ENCODE measurements at regions not wholly inside any gene's neighbourhood (a gene's known extent, or its start where the extent isn't known, plus 50 kb on each side); places are given as distances from the start of the nearest gene placed in this dataset.

DNA sequence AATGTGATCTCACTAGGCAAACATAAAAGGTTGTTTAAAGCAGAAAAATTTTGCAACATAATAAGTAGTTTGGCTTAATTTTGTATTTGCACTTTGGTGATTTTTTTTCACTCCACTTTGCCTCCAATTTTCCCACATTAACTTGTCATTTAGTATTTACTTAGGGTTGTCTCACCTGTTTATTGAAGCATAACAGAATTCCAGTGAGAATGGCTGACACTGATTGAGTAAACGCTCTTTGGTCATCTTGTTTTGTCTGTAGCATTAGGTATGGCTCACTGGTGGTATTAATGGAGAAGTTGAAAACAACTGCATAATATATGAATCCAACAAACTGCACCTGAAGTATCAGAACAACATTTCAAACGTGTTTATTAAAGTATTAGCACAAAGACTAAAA lies 799.5 kb upstream of the ADGRL3 start:
- WGBS (ENCODE audit: extremely low coverage, insufficient read length, low lambda C conversion rate) = no CpG with 5 or more reads among the region's 2 CpGs
- Histone ChIP-seq H2BK15ac (ENCODE audit: low read depth, low read length) (no peak overlapping the region), H3K56ac (ENCODE audit: insufficient read length, low read depth, low read length) (no peak overlapping the region), H3K4ac (ENCODE audit: low read depth, low read length) (no peak overlapping the region), H3K9me3 (ENCODE audit: control insufficient read depth, low read depth, low read length) (no peaks in the 10 kb centered on the region), H2BK120ac (ENCODE audit: low read depth, low read length, poor library complexity, severe bottlenecking) (no peak overlapping the region), H3K27me3 (ENCODE audit: insufficient read depth, low read length) (no peaks in the 10 kb centered on the region), H2AFZ (ENCODE audit: low read length) (no peak overlapping the region), H3K27ac (ENCODE audit: insufficient read length, low read depth, low read length) (no peak overlapping the region), H3K14ac (ENCODE audit: insufficient read depth, low read length) (no peak overlapping the region), H3K9ac (ENCODE audit: extremely low read depth, insufficient read length, low read length) (no peak overlapping the region), H2BK5ac (ENCODE audit: insufficient read length, low read length) (no peak overlapping the region), H3K23ac (ENCODE audit: insufficient read length, low read depth, low read length) (no peak overlapping the region), H3K79me2 (ENCODE audit: insufficient read depth, low read length) (no peaks in the 10 kb centered on the region), H3K4me1 (ENCODE audit: insufficient read depth, low read length) (no peaks in the 10 kb centered on the region), H4K5ac (ENCODE audit: insufficient read length, low read depth, low read length) (no peak overlapping the region), H3K4me2 (ENCODE audit: insufficient read depth, insufficient read length, low read length) (no peak overlapping the region), H3T11ph (ENCODE audit: low read length) (no peak overlapping the region), H3K79me1 (ENCODE audit: insufficient read depth, low read depth, low read length, poor library complexity, severe bottlenecking) (no peaks in the 10 kb centered on the region), H4K20me1 (ENCODE audit: control insufficient read depth, insufficient read depth, insufficient read length) (no peaks in the 10 kb centered on the region), H4K91ac (ENCODE audit: insufficient read length, low read depth, low read length) (no peak overlapping the region), H4K8ac (replicated peaks; ENCODE audit: insufficient read length, low read depth, low read length) (no peak overlapping the region), H2BK12ac (ENCODE audit: insufficient read length, low read depth, low read length) (no peak overlapping the region), H2AK5ac (ENCODE audit: insufficient read length, low read length) (no peak overlapping the region), H3K23me2 (ENCODE audit: insufficient read length, low read depth, low read length, poor library complexity, severe bottlenecking) (no peaks in the 10 kb centered on the region), H3K18ac (ENCODE audit: insufficient read length, low read depth, low read length) (no peak overlapping the region), H2BK20ac (ENCODE audit: low read depth, low read length, poor library complexity, severe bottlenecking) (no peak overlapping the region)
- no peaks in the 10 kb centered on the region for H3K27me3 Mint-ChIP-seq (ENCODE audit: low read depth)
- DNase-seq = no peak
- no peak overlapping the region for H3K4me3 Mint-ChIP-seq
- peaks cover 10 to 18% of the 10 kb centered on the region in 2 experiments for H3K4me1 Mint-ChIP-seq
- TF ChIP-seq, protein P1, sequence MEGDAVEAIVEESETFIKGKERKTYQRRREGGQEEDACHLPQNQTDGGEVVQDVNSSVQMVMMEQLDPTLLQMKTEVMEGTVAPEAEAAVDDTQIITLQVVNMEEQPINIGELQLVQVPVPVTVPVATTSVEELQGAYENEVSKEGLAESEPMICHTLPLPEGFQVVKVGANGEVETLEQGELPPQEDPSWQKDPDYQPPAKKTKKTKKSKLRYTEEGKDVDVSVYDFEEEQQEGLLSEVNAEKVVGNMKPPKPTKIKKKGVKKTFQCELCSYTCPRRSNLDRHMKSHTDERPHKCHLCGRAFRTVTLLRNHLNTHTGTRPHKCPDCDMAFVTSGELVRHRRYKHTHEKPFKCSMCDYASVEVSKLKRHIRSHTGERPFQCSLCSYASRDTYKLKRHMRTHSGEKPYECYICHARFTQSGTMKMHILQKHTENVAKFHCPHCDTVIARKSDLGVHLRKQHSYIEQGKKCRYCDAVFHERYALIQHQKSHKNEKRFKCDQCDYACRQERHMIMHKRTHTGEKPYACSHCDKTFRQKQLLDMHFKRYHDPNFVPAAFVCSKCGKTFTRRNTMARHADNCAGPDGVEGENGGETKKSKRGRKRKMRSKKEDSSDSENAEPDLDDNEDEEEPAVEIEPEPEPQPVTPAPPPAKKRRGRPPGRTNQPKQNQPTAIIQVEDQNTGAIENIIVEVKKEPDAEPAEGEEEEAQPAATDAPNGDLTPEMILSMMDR (conservative IDR thresholded peaks at IDR 0.05) = no peak
- peaks cover 0 to 3% of the 10 kb centered on the region in 2 experiments; a peak in 2 of 5 replicates for H3K9me3 Mint-ChIP-seq
- H3K27ac Mint-ChIP-seq = no peak overlapping the region
- H3K36me3 Mint-ChIP-seq (ENCODE audit: insufficient read depth in 1 of 3, low read depth in 3 of 3) = no peaks in the 10 kb centered on the region

All from H9 (cell line).